Hepatocyte (in vitro differentiated cells): ENCODE measurements at regions not wholly inside any gene's neighbourhood (a gene's known extent, or its start where the extent isn't known, plus 50 kb on each side); places are given as distances from the start of the nearest gene placed in this dataset.

Source experiments
- DNase-seq: peaks from one replicate; pipeline ENCODE4 v3.0.0-alpha.2; 2016; ENCODE audit warnings: low spot score
- H2AFZ ChIP-seq: fragments of 200-600 bp; sonication (generic); 2 replicates; pipeline ENCODE4 v1.6.0; 2016; ENCODE audit warnings: antibody characterized with exemption, mild to moderate bottlenecking
- H3K27ac ChIP-seq: fragments of 200-600 bp; sonication (generic); 2 replicates; pipeline ENCODE4 v1.5.1; 2016; ENCODE audit warnings: mild to moderate bottlenecking
- H3K27me3 ChIP-seq: fragments of 200-600 bp; sonication (generic); 2 replicates; pipeline ENCODE4 v1.6.1; 2016
- H3K36me3 ChIP-seq: fragments of 200-600 bp; sonication (generic); replicated peaks from 2 replicates; pipeline ENCODE4 v1.5.1; 2016; ENCODE audit warnings: low read depth; ENCODE audit not compliant: insufficient read depth
- H3K4me1 ChIP-seq: fragments of 200-600 bp; sonication (generic); 2 replicates; pipeline ENCODE4 v1.5.1; 2016; ENCODE audit warnings: mild to moderate bottlenecking, moderate library complexity; ENCODE audit not compliant: insufficient read depth
- H3K4me2 ChIP-seq: fragments of 200-600 bp; sonication (generic); 2 replicates; pipeline ENCODE4 v1.6.0; 2016
- H3K4me3 ChIP-seq: fragments of 200-600 bp; sonication (generic); 2 replicates; pipeline ENCODE4 v1.5.1; 2016; ENCODE audit warnings: mild to moderate bottlenecking
- H3K79me2 ChIP-seq: fragments of 200-600 bp; sonication (generic); 2 replicates; pipeline ENCODE4 v1.6.0; 2017; ENCODE audit warnings: mild to moderate bottlenecking
- H3K9me2 ChIP-seq: fragments of 200-600 bp; sonication (generic); replicated peaks from 2 replicates; pipeline ENCODE4 v1.6.0; 2017; ENCODE audit warnings: mild to moderate bottlenecking; ENCODE audit not compliant: insufficient read depth
- H3K9me3 ChIP-seq: fragments of 200-600 bp; sonication (generic); 2 replicates; pipeline ENCODE4 v1.5.1; 2016; ENCODE audit warnings: low read depth, mild to moderate bottlenecking
- H4K20me1 ChIP-seq: fragments of 200-600 bp; sonication (generic); 2 replicates; pipeline ENCODE4 v1.6.0; 2016; ENCODE audit warnings: mild to moderate bottlenecking; ENCODE audit not compliant: insufficient read depth, poor library complexity, severe bottlenecking
- CTCF ChIP-seq: fragments of 200-600 bp; sonication (generic); IDR thresholded peaks from 2 replicates; pipeline ENCODE4 v1.5.1; 2016; ENCODE audit warnings: antibody characterized with exemption, mild to moderate bottlenecking; ENCODE audit not compliant: poor library complexity
- EZH2 ChIP-seq: fragments of 200-600 bp; sonication (generic); IDR thresholded peaks from 2 replicates; pipeline ENCODE4 v1.6.1; 2016; ENCODE audit warnings: antibody characterized with exemption, mild to moderate bottlenecking, borderline replicate concordance
- EZH2phosphoT487 ChIP-seq: fragments of 200-600 bp; sonication (generic); IDR thresholded peaks from one replicate; pipeline ENCODE4 v1.6.1; 2018; ENCODE audit warnings: antibody characterized with exemption, mild to moderate bottlenecking, low read depth, moderate library complexity; ENCODE audit not compliant: unreplicated experiment, severe bottlenecking
- WGBS: methylation state at CpG from one replicate; pipeline ENCODE4 v1.1.6; 2016; ENCODE audit warnings: low lambda C conversion rate; ENCODE audit errors: missing lambda C conversion rate; 5-methylcytosine and 5-hydroxymethylcytosine counted together

- Histone ChIP-seq H3K27ac (no peak overlapping the region), H3K27me3 (no peaks in the 10 kb centered on the region), H3K79me2 (no peaks in the 10 kb centered on the region), H4K20me1 (no peaks in the 10 kb centered on the region), H3K4me3 (no peak overlapping the region), H3K9me3 (no peaks in the 10 kb centered on the region), H2AFZ (no peak overlapping the region), H3K36me3 (no peaks in the 10 kb centered on the region), H3K4me2 (no peak overlapping the region), H3K9me2 (no peaks in the 10 kb centered on the region), H3K4me1 (no peaks in the 10 kb centered on the region)
- 71% methylated on average over 1 of the region's 1 CpG for WGBS
- no peak for DNase-seq
- TF ChIP-seq EZH2 (no peak), EZH2phosphoT487 (no peak), CTCF (no peak)
Observed at GRCh38 chr11:98136357-98136756, 884.4 kb upstream of the CNTN5 start.

- WGBS, result 92% methylated on average over 3 of the region's 3 CpGs
- no peak for TF ChIP-seq CTCF
- TF ChIP-seq EZH2phosphoT487, result no peak
- TF ChIP-seq EZH2, result no peak
Observed at GRCh38 chr11:98137437-98137836, 883.3 kb upstream of the CNTN5 start.

GRCh38 chr11:98143661-98144060 lies 877.1 kb upstream of the CNTN5 start:
- H3K9me2 ChIP-seq, result no peaks in the 10 kb centered on the region
- H3K4me2 ChIP-seq, result no peak overlapping the region
- no peaks in the 10 kb centered on the region for H3K9me3 ChIP-seq
- no peak overlapping the region for H3K27ac ChIP-seq
- no peaks in the 10 kb centered on the region for H3K79me2 ChIP-seq
- H3K4me1 ChIP-seq, result no peaks in the 10 kb centered on the region
- H3K27me3 ChIP-seq, result no peaks in the 10 kb centered on the region
- no peak for TF ChIP-seq EZH2phosphoT487
- no peak for TF ChIP-seq CTCF
- TF ChIP-seq EZH2, result no peak
- H4K20me1 ChIP-seq, result no peaks in the 10 kb centered on the region
- no peaks in the 10 kb centered on the region for H3K36me3 ChIP-seq
- H3K4me3 ChIP-seq, result no peak overlapping the region
- DNase-seq, result no peak
- no peak overlapping the region for H2AFZ ChIP-seq

More at GRCh38 chr11:98137437-98137836, 883.3 kb upstream of the CNTN5 start:
- no peaks in the 10 kb centered on the region for H3K9me3 ChIP-seq
- H2AFZ ChIP-seq, result no peak overlapping the region
- no peak overlapping the region for H3K4me2 ChIP-seq
- no peak for DNase-seq
- no peaks in the 10 kb centered on the region for H3K79me2 ChIP-seq
- H3K27me3 ChIP-seq, result no peaks in the 10 kb centered on the region
- no peaks in the 10 kb centered on the region for H4K20me1 ChIP-seq
- H3K4me3 ChIP-seq, result no peak overlapping the region
- no peaks in the 10 kb centered on the region for H3K4me1 ChIP-seq
- H3K9me2 ChIP-seq, result no peaks in the 10 kb centered on the region
- no peak overlapping the region for H3K27ac ChIP-seq
- H3K36me3 ChIP-seq, result no peaks in the 10 kb centered on the region

GRCh38 chr11:98153752-98154151 lies 867.0 kb upstream of the CNTN5 start:
- Histone ChIP-seq H3K4me1 (no peaks in the 10 kb centered on the region), H3K9me2 (no peaks in the 10 kb centered on the region), H3K36me3 (no peaks in the 10 kb centered on the region), H4K20me1 (no peaks in the 10 kb centered on the region), H3K27me3 (no peaks in the 10 kb centered on the region), H3K4me2 (no peak overlapping the region), H3K9me3 (no peaks in the 10 kb centered on the region), H3K4me3 (no peak overlapping the region), H2AFZ (no peak overlapping the region), H3K79me2 (no peaks in the 10 kb centered on the region), H3K27ac (no peak overlapping the region)
- 92% methylated on average over 2 of the region's 2 CpGs for WGBS
- TF ChIP-seq EZH2 (no peak), CTCF (no peak), EZH2phosphoT487 (no peak)
- DNase-seq, result no peak
